Testis (tissue), 2 donors: ENCODE measurements at regions not wholly inside any gene's neighbourhood (a gene's known extent, or its start where the extent isn't known, plus 50 kb on each side); places are given as distances from the start of the nearest gene placed in this dataset.

Experiments used
- DNase-seq: peaks from one replicate; pipeline ENCODE4 v3.0.0-alpha.2; 2019
- H3K27ac ChIP-seq, 2 donors: fragments of 200-600 bp; sonication (generic); one replicate each; pipeline ENCODE4 v1.5.1; 2019
- H3K27me3 ChIP-seq: fragments of 200-600 bp; sonication (generic); one replicate; pipeline ENCODE4 v1.5.1; 2019
- H3K36me3 ChIP-seq: fragments of 200-600 bp; sonication (generic); one replicate; pipeline ENCODE4 v1.5.1; 2017; ENCODE audit warnings: low read depth; ENCODE audit errors: missing control alignments
- H3K4me1 ChIP-seq: fragments of 200-600 bp; sonication (generic); one replicate; pipeline ENCODE4 v1.5.1; 2019
- H3K4me3 ChIP-seq, 2 donors: fragments of 200-600 bp; sonication (generic); one replicate each; pipeline ENCODE4 v1.5.1; 2017 to 2019
- H3K9me3 ChIP-seq: fragments of 200-600 bp; sonication (generic); one replicate; pipeline ENCODE4 v1.5.1; 2017
- CTCF ChIP-seq, 3 experiments: fragments of 450-650 bp in 2 of 3; fragments of 200-600 bp in 1 of 3; sonication (generic) in 1 of 3; IDR thresholded peaks; one replicate each; pipeline ENCODE4 v1.5.1; 2016 to 2019; ENCODE audit warnings: antibody characterized with exemption in 3 of 3, mild to moderate bottlenecking in 2 of 3, moderate library complexity in 1 of 3
- POLR2A ChIP-seq: fragments of 450-650 bp; IDR thresholded peaks from one replicate; pipeline ENCODE4 v1.6.1; 2017; ENCODE audit warnings: antibody characterized with exemption, mild to moderate bottlenecking, moderate library complexity
- WGBS, 2 donors: methylation state at CpG; one replicate each; pipeline ENCODE4 v1.1.5; 2018; 5-methylcytosine and 5-hydroxymethylcytosine counted together
- intact Hi-C: fragments of 100-400 bp; cut with DNase I; formaldehyde crosslinking; loops from one replicate; pipeline ENCODE4 v1.15.1; 2023; ENCODE audit warnings: low total_unique reads

- WGBS, 2 donors: 73 to 74% methylated on average over 7 of the region's 7 CpGs
- no peaks in the 10 kb centered on the region for H3K9me3 ChIP-seq
- intact Hi-C loops: no loop called here
- no peak overlapping the region for H3K4me3 ChIP-seq
- H3K27me3 ChIP-seq: no peaks in the 10 kb centered on the region
- TF ChIP-seq POLR2A (no peak), CTCF (IDR thresholded peaks at IDR 0.05) (no peak)
- peaks cover 4% of the 10 kb centered on the region for H3K4me1 ChIP-seq
- H3K36me3 ChIP-seq: no peaks in the 10 kb centered on the region
- DNase-seq: no peak
- no peak overlapping the region for H3K27ac ChIP-seq
Observed at GRCh38 chr3:159843840-159844730, 144.6 kb upstream of the IL12A start.

GRCh38 chr3:159844801-159845261, 143.8 kb upstream of the IL12A start:
- peaks cover 4% of the 10 kb centered on the region for H3K4me1 ChIP-seq
- TF ChIP-seq POLR2A: no peak
- TF ChIP-seq CTCF (IDR thresholded peaks at IDR 0.05): no peak
- 69 to 77% methylated on average over 4 of the region's 4 CpGs for WGBS, 2 donors
- H3K9me3 ChIP-seq: no peaks in the 10 kb centered on the region
- intact Hi-C loops: no loop called here
- H3K36me3 ChIP-seq: no peaks in the 10 kb centered on the region
- DNase-seq: no peak
- no peak overlapping the region for H3K27ac ChIP-seq
- H3K4me3 ChIP-seq: no peak overlapping the region
- H3K27me3 ChIP-seq: no peaks in the 10 kb centered on the region

- no peak for DNase-seq
- Histone ChIP-seq H3K4me1 (peaks cover 4% of the 10 kb centered on the region), H3K9me3 (no peaks in the 10 kb centered on the region), H3K27me3 (no peaks in the 10 kb centered on the region), H3K4me3 (no peak overlapping the region), H3K36me3 (no peaks in the 10 kb centered on the region), H3K27ac (no peak overlapping the region)
- intact Hi-C loops: no loop called here
- TF ChIP-seq POLR2A: no peak
- TF ChIP-seq CTCF (IDR thresholded peaks at IDR 0.05): no peak
- 77 to 87% methylated on average over 3 of the region's 3 CpGs for WGBS, 2 donors
Observed at GRCh38 chr3:159845737-159846136, 142.9 kb upstream of the IL12A start.

GRCh38 chr3:159846255-159846654, 142.4 kb upstream of the IL12A start:
- H3K36me3 ChIP-seq: no peaks in the 10 kb centered on the region
- H3K27me3 ChIP-seq: no peaks in the 10 kb centered on the region
- intact Hi-C loops: no loop called here
- WGBS, 2 donors: 53 to 73% methylated on average over 1 of the region's 1 CpG
- no peak for TF ChIP-seq POLR2A
- TF ChIP-seq CTCF (IDR thresholded peaks at IDR 0.05): no peak
- no peak for DNase-seq
- no peak overlapping the region for H3K27ac ChIP-seq
- no peaks in the 10 kb centered on the region for H3K4me1 ChIP-seq
- H3K9me3 ChIP-seq: no peaks in the 10 kb centered on the region
- H3K4me3 ChIP-seq: no peak overlapping the region
